ENCODE measurements at regions not wholly inside any gene's neighbourhood (a gene's known extent, or its start where the extent isn't known, plus 50 kb on each side); places are given as distances from the start of the nearest gene placed in this dataset.
"Not testable (repeated sequence)": the region's sequence is repeated elsewhere in the genome, so short reads cannot be mapped to it uniquely, and the experiment has no call there.

GRCh38 chr3:67154429-67154828, 156.3 kb downstream of the KBTBD8 start:
- DNase-seq (ENCODE audit: low read depth) = no peak

GRCh38 chr3:67167481-67167880, 169.4 kb downstream of the KBTBD8 start:
- DNase-seq (ENCODE audit: low read depth) = no peak

- DNase-seq (ENCODE audit: low read depth) = no peak
These were observed 173.7 kb downstream of the KBTBD8 start for GRCh38 chr3:67171841-67172240.

GRCh38 chr3:67173130-67173529, 175.0 kb downstream of the KBTBD8 start:
- DNase-seq (ENCODE audit: low read depth) = not testable (repeated sequence)

- no peak for DNase-seq (ENCODE audit: low read depth)
These were observed 178.3 kb downstream of the KBTBD8 start for GRCh38 chr3:67176396-67176795.

- no peak for DNase-seq (ENCODE audit: low read depth)
These were observed 194.4 kb downstream of the KBTBD8 start for GRCh38 chr3:67192466-67192865.

DNA sequence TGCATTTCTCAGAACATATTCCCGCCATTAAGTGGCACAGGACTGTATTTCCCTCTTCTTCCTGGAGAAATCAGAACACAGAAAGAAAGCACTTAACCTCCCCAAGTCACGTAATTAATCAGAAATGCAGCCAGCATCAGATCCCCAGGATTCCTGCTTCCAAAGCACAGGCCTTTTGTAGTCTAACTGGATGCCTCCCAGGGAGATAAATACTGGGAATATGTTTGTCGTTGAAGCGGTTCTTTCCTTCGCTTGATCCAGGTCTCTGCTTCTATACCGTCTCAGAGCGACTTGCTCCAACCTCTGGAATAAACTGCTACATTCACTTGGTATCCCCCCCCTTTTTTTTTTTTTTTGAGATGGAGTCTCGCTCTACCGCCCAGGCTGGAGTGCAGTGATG, 198.6 kb downstream of the KBTBD8 start:
- DNase-seq (ENCODE audit: low read depth) = no peak

DNA sequence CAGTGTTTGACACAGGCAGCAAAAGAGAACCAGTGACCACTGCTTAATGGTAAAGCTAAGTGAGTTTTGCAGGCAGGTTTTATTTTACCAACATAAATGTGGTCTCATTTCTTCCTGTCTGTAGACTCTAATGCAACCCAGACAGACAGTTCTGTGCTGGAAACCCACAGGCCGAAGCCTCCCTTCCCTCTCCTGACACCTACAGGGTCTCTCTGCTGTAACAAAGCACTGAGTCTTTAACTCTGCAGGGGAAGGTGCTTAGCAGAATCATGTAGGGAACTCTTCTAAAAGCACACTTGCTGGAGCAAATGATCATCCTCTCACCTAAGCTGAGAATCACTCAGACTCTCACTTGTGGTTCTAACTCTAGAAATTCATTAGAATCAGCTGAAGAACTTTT, 200.3 kb downstream of the KBTBD8 start:
- DNase-seq (ENCODE audit: low read depth) = no peak

DNA sequence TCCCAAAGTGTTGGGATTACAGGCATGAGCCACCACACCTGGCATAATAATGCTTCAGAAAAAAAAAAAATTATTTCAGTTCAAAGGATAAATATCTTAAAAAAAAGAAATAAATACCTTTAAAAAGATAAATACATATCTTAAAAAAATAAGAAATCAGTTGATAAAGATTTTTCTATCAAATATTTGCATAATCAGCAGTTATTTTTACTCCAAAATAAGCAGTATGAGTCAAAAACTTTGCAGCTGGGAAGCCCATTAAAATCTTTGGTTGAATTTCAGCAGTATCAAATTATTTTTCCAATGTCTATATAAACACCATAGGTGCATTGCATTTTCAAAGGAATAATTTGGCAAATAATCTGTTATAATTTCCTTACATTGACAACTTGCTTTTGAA, 202.5 kb downstream of the KBTBD8 start:
- DNase-seq (ENCODE audit: low read depth) = no peak

GRCh38 chr3:67201026-67201425, 202.9 kb downstream of the KBTBD8 start:
- no peak for DNase-seq (ENCODE audit: low read depth)

DNA sequence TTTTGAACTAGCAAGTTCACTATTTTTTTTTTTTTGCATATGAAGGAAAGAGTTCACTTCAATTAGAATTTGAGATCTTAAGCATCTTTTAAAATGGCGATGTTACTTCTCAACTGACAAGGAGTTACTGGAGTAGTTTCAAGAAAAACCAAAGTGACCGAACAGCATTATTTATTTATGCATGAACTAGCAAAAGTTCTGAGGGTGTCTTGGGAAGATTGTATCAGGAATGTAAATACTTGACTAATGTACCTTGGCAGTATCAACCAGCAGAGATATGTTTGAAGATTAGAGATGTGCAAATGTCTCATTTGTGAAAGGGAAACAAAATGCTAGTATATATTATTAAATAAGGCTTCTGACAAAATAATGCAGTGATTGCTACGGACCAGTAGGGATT, 203.9 kb downstream of the KBTBD8 start:
- DNase-seq (ENCODE audit: low read depth) = no peak

DNA sequence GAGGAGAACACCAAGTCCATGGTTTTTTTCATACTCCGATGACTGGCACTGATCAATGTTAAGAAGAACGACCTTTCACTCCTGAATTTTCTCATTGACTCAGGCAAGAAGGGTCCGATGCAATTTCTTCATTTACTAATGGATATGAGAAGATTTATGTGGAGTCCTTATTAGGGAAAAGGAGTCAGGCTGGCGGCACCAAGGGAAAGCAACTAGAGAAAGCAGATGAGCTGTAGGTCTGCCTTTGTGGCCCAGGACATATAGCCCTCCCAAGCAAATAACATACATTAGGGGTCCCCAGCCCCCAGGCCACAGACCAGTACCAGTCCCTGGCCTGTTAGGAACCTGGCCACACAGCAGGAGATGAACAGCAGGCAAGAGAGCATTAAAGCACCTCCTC, 206.8 kb downstream of the KBTBD8 start:
- DNase-seq (ENCODE audit: low read depth) = no peak

GRCh38 chr3:67215690-67216089, 217.6 kb downstream of the KBTBD8 start:
- no peak for DNase-seq (ENCODE audit: low read depth)

DNA sequence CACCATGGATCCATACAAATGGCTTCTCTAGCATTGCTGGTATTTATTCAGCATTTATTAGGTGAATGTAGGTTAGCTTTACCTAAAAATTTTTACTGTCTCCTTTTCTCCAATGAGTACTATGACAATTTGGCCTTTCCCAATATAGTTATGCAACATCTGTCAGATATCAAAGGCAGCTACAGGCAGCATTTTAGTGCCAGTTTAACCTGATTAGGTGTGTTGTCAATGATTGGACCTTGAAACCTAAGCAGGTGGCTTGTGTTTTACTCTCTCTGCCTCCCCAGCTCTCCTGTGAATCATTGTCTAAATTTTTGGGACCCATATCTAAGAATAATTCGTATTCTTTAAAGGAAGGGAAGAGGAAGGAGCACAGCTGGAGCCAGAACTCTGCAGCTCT, 228.9 kb downstream of the KBTBD8 start:
- no peak for DNase-seq (ENCODE audit: low read depth)

DNA sequence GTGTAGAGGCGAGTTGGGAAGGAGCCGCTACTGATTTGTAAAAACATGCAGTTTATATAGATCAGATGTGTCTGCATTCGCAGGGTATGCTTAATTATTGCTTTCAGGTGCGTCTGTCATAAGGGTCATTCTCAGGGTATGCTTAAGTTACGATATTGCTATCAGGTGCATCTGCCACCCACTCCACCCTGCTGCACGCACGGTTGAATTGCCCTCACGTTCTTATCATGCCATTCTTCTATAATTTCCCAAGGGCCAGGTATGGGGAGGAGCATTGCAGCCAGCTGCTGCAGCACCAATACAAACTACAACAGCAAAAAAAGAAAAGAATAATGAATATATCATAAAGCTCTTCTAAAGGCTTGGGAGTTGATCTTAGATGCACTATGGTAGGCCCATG, 230.0 kb downstream of the KBTBD8 start:
- DNase-seq (ENCODE audit: low read depth) = no peak

DNA sequence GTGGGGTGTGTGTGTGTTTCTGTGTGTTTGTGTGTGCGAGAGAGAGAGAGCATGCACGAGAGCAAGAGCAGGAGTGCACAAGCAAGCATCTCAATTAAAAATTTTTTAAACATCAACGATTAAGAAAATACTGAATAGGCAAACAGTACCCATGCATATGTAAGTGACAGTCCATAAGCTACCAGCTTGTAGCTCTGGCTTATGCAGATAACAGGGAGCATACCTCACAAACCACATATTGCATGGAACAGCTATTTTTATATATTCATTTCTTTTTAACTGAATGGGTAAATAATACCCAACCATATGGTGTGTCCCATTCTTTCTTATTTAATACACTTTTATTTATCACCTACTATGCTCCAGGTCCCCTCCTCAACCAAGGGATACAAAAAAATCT, 234.5 kb downstream of the KBTBD8 start:
- no peak for DNase-seq (ENCODE audit: low read depth)

GRCh38 chr3:67239353-67239752, 241.2 kb downstream of the KBTBD8 start:
- no peak for DNase-seq (ENCODE audit: low read depth)

- no peak for DNase-seq (ENCODE audit: low read depth)
These were observed 243.0 kb downstream of the KBTBD8 start for GRCh38 chr3:67241084-67241483.

DNA sequence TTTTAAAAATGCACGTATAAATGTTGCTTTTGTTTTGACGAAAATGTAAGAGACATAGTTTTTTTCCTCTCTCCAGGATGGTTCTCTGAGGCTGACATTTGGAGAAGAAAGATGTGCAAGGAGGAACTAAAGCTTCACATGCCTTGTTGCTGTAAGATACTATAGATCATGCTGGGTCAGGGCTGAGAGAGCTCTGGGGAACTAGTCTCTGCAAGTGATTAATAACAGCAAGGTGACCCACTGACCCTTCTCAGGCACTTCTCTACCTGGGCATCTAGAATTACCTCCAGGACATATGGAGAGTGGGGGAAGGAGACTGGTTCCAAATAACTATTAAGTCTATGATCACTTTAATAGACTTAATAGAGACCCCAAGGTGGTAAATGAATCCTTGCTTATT, 246.0 kb downstream of the KBTBD8 start:
- DNase-seq (ENCODE audit: low read depth) = no peak

- no peak for DNase-seq (ENCODE audit: low read depth)
These were observed 247.4 kb downstream of the KBTBD8 start for GRCh38 chr3:67245545-67245944.

GRCh38 chr3:67248726-67249125, 250.6 kb downstream of the KBTBD8 start:
- DNase-seq (ENCODE audit: low read depth) = no peak

- DNase-seq (ENCODE audit: low read depth) = not testable (repeated sequence)
These were observed 254.8 kb downstream of the KBTBD8 start for GRCh38 chr3:67252906-67253305.

DNA sequence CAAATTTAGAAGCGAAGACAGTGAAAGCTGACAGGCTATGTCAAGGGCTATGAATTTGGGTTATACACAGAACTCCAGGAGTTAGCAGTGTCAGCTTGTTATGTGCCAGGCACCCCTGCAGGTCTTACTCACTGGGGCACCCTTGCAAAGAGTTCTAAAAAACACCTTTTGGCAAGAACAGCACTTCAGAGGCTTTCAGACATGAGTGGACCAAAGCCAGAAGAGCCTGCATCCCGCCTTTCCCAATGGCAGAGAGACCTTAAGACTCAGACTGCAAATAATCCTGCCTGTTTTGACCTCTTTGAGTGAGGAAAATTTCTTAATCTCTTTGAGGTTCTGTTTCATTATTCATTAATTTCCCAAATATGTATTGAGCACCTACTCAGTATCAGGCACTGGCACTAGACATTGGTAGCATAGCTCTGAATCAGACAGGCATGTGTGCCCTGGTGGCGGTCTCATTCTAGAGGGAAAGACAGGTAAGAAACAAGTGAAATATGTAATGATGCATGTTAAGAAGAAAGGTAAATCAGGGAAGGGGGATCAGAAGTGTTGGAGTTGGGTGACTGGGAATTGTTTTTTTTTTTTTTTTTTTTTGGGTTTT, 280.0 kb downstream of the KBTBD8 start:
- DNase-seq (ENCODE audit: low read depth) = no peak

DNA sequence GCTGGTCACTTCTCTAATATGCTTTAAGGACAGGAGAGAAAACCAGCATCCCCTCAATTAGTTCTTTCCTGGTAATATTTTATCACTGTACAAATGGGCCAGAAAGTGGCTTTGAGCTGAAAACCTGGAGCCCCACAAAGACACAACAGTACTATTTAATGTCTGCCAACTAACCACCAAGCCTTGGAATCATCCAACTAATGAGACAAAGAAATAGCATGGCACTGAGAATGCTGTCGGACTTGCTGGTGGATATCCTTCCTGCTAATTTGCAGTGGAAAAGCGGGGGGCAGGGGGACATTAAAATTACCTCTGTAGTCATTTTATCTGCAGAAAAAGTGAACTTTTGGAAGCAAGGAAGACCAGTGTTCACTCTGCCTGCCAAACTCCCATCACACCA, 288.5 kb downstream of the KBTBD8 start:
- DNase-seq (ENCODE audit: low read depth) = no peak
